Choroid plexus epithelial cell (primary cell): ENCODE measurements at regions not wholly inside any gene's neighbourhood (a gene's known extent, or its start where the extent isn't known, plus 50 kb on each side); places are given as distances from the start of the nearest gene placed in this dataset.
A peak's percentile ranks its signal among the peaks of the same experiment; 100 is the strongest.
"Not testable (repeated sequence)": the region's sequence is repeated elsewhere in the genome, so short reads cannot be mapped to it uniquely, and the experiment has no call there.

ENCODE experiments used
- DNase-seq: peaks from one replicate; pipeline ENCODE4 v3.0.0-alpha.2; 2010; ENCODE audit warnings: low read depth
- H3K4me3 ChIP-seq: 2 replicates; pipeline ENCODE4 v1.5.1; 2011; ENCODE audit warnings: low read depth, mild to moderate bottlenecking, control low read depth, low read length, moderate library complexity
- TF ChIP-seq, protein P1 (sequence below): conservative IDR thresholded peaks from 2 replicates; pipeline ENCODE4 v1.5.1; 2011; ENCODE audit warnings: low read depth, mild to moderate bottlenecking, control low read depth, inconsistent platforms, low read length, moderate library complexity

DNA sequence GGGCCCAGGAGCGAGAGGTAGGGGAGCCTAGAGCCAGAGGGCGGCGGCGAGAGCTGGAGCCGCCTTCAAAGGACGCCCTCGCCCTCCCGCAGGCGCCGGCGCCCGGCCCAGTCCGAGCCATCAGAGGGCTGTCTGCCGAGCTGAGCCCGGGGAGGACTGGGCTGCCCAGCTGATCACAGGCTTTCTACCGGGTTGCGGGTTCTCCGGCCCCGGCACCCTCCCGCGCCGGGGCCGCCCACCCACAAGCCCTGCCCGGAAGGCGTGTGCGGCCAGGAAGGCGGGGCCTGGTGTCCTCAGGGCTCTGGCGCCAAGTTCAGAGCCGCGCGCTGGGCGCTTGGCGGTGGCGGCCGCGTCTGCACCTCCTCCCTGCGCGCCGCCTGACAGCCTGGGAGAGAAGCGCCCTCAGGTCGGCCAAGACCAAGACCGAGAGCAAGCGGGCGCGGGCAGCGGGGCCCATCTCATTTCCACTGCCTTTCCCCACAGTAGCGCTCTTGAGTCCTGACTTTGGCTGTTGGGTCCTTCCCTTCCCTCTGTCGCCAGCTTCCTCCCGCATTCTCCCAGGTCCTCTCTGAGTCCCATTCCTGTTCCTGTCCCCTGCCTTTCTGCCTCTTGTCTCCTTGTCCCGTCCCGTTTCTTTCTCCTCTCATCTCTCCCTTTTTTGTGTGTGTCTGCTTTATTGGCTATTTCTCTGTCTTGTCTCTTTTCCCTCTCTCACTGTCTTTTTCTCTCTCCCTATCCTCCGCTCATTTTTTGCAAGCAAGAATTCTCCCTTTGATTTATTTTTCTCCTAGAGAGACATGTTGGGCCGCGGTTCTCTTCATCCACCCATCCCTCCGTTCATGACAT is 60.6 kb upstream of the MSMB start:
- DNase-seq = peak; percentile 67
- H3K4me3 ChIP-seq = peak overlapping the region; percentile 55
- TF ChIP-seq, protein P1, sequence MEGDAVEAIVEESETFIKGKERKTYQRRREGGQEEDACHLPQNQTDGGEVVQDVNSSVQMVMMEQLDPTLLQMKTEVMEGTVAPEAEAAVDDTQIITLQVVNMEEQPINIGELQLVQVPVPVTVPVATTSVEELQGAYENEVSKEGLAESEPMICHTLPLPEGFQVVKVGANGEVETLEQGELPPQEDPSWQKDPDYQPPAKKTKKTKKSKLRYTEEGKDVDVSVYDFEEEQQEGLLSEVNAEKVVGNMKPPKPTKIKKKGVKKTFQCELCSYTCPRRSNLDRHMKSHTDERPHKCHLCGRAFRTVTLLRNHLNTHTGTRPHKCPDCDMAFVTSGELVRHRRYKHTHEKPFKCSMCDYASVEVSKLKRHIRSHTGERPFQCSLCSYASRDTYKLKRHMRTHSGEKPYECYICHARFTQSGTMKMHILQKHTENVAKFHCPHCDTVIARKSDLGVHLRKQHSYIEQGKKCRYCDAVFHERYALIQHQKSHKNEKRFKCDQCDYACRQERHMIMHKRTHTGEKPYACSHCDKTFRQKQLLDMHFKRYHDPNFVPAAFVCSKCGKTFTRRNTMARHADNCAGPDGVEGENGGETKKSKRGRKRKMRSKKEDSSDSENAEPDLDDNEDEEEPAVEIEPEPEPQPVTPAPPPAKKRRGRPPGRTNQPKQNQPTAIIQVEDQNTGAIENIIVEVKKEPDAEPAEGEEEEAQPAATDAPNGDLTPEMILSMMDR = no peak

DNA sequence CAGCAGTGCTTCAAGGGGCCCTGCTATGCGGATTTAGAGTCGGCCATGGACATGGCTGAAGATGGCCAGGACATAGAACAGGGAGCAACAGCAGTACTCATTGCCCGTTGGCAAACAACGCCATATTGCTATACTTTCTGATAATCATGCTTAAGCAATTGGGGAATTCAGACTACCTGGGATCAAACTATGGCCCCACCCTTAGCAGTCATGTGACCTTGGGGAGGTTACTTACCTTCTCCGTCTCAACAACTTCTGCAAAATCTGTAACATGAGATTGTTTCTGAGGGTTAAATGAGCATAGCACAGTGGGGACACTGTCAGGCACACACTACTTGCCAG is 62.1 kb upstream of the MSMB start:
- not testable (repeated sequence) for H3K4me3 ChIP-seq, DNase-seq

DNA sequence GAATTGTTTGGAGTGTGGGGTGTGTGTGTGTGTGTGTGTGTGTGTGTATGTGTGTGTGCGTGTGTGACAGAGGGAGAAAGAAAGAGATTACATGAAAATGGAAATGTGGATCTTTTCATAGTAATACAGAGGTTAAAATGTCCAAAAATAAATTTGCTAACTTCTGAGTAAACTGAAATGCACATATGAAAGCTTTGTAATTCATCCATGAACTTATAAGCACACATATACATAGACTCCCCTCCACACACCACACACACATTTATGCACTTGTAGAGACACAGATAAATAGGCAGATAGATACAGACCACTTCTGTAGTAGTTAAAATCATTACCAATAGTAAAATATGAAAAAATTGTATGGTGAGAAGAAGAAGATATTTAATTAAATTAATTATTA is 108.2 kb upstream of the MSMB start:
- DNase-seq = not testable (repeated sequence)

DNA sequence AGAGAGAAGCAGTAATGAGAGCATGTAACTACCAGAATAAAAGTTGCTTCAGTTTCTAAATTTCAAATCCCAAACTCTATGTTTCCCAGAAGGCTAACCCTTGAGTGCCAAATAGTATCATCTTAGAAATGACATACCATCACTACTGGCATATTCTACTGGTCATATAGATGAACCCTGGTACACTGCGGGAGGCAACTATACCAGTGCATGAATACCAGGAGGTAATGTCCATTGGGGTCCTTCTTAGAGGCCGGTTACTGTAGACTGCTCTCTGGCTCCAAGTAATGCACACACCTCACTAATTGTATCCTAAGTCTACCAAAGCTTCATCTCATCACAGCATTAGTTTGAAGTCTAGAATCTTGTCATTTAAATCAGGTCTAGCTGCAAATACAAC is 108.6 kb upstream of the MSMB start:
- DNase-seq, H3K4me3 ChIP-seq: not testable (repeated sequence)

More for the DNA sequence above, 108.2 kb upstream of the MSMB start:
- not testable (repeated sequence) for H3K4me3 ChIP-seq

DNA sequence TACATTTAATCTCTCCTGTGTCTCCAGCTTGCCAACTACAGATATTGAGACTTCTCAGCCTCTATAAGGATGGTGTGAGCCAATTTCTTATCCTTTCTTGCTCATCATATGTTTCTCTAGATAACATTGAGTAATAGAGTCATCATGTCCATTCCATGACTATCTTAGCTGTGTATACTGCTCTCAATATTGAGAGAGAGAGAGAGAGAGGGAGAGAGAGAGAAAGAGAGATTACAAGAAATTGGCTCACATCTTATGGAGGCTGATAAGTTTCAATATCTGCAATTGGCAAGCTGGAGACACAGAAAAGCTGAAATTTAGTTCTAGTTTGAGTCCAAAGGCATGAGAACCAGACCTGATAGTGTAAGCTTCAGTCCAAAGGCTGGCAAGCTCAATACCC is 110.8 kb upstream of the MSMB start:
- not testable (repeated sequence) for H3K4me3 ChIP-seq, DNase-seq

DNA sequence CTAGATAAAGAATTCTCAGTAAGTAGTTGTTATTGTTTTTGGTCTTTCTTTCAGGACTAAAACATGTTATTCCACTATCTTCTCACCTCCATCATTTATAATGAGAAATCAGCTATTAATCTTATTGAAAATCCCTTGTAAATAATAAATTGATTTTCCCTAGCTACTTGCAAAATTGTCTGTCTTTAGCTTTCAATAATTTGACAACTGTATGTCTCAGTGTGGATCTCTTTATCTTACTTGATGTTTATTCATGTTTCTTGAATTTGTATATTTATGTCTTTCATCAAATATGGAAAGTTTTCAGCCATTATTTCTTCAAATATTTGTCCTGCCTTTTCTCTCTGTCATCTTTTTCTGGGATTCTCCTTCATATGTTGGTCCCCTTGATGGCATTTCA is 117.1 kb upstream of the ANTXRL start:
- no peak for DNase-seq
- TF ChIP-seq, protein P1 = no peak
- no peak overlapping the region for H3K4me3 ChIP-seq

DNA sequence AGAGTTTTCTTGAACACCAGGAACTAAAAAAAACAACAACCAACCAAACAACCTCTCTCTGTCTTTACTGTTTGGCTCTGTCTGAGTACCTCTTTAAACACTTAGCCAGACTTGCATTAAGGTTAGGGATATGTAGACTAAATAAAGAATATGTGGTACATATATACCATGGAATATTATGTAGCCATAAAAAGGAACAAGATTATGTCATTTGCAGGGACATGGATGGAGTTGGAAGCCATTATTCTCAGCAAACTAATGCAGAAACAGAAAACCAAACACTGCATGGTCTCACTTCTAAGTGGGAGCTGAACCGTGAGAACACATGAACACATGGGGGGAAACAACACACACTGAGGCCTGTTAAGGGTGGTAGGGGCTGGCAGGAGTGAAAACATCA is 116.0 kb upstream of the ANTXRL start:
- H3K4me3 ChIP-seq = no peak overlapping the region
- TF ChIP-seq, protein P1 = no peak
- DNase-seq = no peak

DNA sequence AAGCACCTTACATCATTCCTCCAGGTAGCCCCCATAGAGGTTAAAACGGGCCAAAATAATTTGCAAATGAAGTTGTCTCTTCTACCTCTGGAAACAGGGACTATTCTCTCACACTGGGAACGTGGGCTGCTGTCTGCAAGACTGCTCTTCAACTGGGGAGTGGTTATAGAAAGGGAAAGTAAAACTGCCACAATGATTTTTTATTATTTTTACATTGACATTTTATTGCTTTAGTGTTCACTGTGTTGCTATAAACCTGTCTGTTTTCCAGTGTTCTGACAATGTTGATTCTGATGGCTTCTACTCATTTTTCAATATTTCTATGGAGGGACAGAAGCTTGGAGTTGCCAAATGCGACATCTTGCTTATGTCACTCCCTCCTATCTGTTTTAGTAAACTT is 115.1 kb upstream of the ANTXRL start:
- TF ChIP-seq, protein P1 = no peak
- no peak for DNase-seq
- H3K4me3 ChIP-seq = no peak overlapping the region

DNA sequence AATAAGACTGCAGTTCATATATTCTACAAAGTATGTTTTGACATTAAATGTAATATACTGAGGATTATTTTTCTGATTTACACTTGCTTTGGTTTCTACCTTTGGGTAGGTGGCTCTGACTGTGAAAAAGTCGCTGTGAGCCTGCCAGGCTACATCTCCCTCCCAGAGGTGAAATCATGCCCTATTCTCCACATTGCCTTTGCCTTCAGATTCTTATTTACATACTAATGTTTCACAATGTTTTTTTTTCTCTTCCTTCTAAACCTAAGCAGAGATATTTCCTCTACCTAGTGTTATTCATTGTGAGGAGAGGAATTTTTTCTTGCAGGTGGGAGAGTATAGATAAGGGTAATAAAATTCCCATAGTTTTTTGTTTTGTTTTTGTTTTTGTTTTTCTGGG is 111.5 kb upstream of the ANTXRL start:
- DNase-seq = no peak
- no peak overlapping the region for H3K4me3 ChIP-seq
- TF ChIP-seq, protein P1 = no peak
